ENCODE measurements at regions not wholly inside any gene's neighbourhood (a gene's known extent, or its start where the extent isn't known, plus 50 kb on each side); places are given as distances from the start of the nearest gene placed in this dataset.

DNA sequence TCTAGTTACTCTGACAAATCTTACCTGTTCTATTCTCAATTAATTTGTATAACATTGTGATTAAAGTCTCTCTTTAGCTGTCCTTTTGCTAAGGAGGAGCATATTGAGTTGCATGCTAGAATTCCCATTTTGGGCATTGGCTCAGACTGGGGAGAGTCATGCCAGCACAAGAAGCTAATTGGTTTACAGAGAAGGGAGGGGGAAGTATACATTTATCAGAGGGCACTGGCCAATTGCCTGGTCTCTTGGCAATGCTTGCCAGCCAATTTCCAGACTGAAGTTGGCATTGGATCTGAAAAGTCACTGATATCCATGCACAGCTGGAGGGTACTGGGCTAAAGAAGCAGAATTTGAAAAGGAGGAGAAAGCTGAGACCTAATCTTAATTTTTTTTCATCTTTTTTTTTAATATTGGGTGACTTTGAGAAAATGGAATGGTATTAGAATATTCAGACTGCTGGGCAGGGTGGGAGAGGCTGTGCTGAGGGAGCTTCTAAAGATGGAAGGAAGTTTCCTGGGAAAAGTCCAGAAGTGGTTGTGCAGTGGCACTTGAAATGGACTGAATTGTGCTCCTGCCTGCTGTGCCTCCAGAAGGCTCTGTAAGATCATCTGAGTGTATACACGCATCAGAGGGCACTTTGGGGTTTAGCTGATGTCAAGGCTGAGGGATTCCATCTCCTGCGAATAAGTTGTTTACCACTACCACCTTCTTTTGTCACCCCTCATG is 365.2 kb upstream of the DPH6 start:
- no peaks in the 10 kb centered on the region for H3K36me3 ChIP-seq (ENCODE audit: control insufficient read depth, low read length)

DNA sequence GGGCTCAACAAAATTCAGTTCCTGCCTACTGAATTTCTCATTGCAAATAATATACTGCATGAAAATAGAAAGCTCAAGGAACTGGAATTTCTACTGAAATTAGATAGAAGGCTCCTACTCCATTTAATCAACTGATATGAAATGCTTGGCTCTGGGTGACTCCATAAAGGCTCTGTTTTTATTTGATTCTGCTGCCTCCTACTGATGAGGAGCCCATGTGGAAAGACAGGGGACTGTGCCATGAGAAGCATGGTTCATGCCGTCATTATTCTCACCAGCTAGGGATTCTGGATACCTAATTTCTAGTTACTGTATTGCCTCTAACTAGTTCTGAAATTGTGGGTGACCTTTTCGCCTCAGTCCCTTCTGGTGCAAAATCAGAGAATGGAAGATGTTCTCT is 366.2 kb upstream of the DPH6 start:
- H3K9me3 ChIP-seq (ENCODE audit: control insufficient read depth, insufficient read depth, low read length), result no peaks in the 10 kb centered on the region; the same call in 1 of the 2 replicates
- H4K20me1 ChIP-seq (ENCODE audit: control insufficient read depth, insufficient read depth, low read depth, low read length), result no peaks in the 10 kb centered on the region
- no peaks in the 10 kb centered on the region for H3K4me1 ChIP-seq (ENCODE audit: control insufficient read depth, low read length)
- H3K36me3 ChIP-seq (ENCODE audit: control insufficient read depth, low read length), result no peaks in the 10 kb centered on the region
- H3K27ac ChIP-seq (ENCODE audit: low read depth, low read length), result no peak overlapping the region
- H3K9me2 ChIP-seq (replicated peaks; ENCODE audit: control insufficient read depth, low read length), result no peaks in the 10 kb centered on the region
- no peaks in the 10 kb centered on the region for H3F3A ChIP-seq (ENCODE audit: control insufficient read depth, insufficient read depth)
- TF ChIP-seq EZH2phosphoT487 (IDR thresholded peaks at IDR 0.05; ENCODE audit: borderline replicate concordance, low read length), result no peak
- TF ChIP-seq, protein P1, sequence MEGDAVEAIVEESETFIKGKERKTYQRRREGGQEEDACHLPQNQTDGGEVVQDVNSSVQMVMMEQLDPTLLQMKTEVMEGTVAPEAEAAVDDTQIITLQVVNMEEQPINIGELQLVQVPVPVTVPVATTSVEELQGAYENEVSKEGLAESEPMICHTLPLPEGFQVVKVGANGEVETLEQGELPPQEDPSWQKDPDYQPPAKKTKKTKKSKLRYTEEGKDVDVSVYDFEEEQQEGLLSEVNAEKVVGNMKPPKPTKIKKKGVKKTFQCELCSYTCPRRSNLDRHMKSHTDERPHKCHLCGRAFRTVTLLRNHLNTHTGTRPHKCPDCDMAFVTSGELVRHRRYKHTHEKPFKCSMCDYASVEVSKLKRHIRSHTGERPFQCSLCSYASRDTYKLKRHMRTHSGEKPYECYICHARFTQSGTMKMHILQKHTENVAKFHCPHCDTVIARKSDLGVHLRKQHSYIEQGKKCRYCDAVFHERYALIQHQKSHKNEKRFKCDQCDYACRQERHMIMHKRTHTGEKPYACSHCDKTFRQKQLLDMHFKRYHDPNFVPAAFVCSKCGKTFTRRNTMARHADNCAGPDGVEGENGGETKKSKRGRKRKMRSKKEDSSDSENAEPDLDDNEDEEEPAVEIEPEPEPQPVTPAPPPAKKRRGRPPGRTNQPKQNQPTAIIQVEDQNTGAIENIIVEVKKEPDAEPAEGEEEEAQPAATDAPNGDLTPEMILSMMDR (IDR thresholded peaks at IDR 0.05; ENCODE audit: low read depth, low read length, poor library complexity, severe bottlenecking), result no peak
- no peak overlapping the region for H3K4me3 ChIP-seq (ENCODE audit: low read length)
- no peaks in the 10 kb centered on the region for H3K79me2 ChIP-seq (ENCODE audit: control insufficient read depth, low read length)
- no peak overlapping the region for H3K4me2 ChIP-seq (ENCODE audit: low read length)
- H3K27me3 ChIP-seq (ENCODE audit: control insufficient read depth, low read length), result no peaks in the 10 kb centered on the region

More for the DNA sequence above, 365.2 kb upstream of the DPH6 start:
- Histone ChIP-seq H3K27me3 (ENCODE audit: control insufficient read depth, low read length) (no peaks in the 10 kb centered on the region), H3K4me1 (ENCODE audit: control insufficient read depth, low read length) (no peaks in the 10 kb centered on the region), H3K4me2 (ENCODE audit: low read length) (no peak overlapping the region), H3K4me3 (ENCODE audit: low read length) (no peak overlapping the region), H3K9me3 (ENCODE audit: control insufficient read depth, insufficient read depth, low read length) (no peaks in the 10 kb centered on the region; the same call in 1 of the 2 replicates), H3K79me2 (ENCODE audit: control insufficient read depth, low read length) (no peaks in the 10 kb centered on the region), H4K20me1 (ENCODE audit: control insufficient read depth, insufficient read depth, low read depth, low read length) (no peaks in the 10 kb centered on the region), H3K9me2 (replicated peaks; ENCODE audit: control insufficient read depth, low read length) (no peaks in the 10 kb centered on the region), H3F3A (ENCODE audit: control insufficient read depth, insufficient read depth) (no peaks in the 10 kb centered on the region), H3K27ac (ENCODE audit: low read depth, low read length) (no peak overlapping the region)
- no peak for TF ChIP-seq EZH2phosphoT487 (IDR thresholded peaks at IDR 0.05; ENCODE audit: borderline replicate concordance, low read length)
- TF ChIP-seq, protein P1 (IDR thresholded peaks at IDR 0.05; ENCODE audit: low read depth, low read length, poor library complexity, severe bottlenecking), result no peak

DNA sequence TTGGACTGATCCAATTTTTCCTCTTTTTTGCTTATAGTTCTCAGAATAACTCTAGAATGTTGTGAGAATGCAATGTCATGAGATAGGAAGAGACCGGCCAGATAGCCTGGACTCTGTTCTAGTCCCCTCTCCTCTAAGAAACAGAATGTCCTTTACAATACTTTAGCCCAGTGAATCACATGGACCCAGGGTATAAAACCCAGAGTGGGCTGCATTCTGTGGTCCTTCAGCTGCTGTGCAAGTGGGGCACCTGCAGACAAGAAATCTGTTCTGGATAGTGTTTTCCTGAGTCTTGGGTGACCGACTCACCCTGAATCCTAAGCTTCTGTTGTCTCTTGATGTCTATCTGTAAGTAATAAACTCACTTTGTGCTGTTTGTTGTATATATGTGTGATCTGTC is 368.6 kb upstream of the DPH6 start:
- no peak overlapping the region for H3K4me3 ChIP-seq (ENCODE audit: low read length)
- no peak overlapping the region for H3K4me2 ChIP-seq (ENCODE audit: low read length)
- no peaks in the 10 kb centered on the region; the same call in 1 of the 2 replicates for H3K9me3 ChIP-seq (ENCODE audit: control insufficient read depth, insufficient read depth, low read length)
- H3K79me2 ChIP-seq (ENCODE audit: control insufficient read depth, low read length), result no peaks in the 10 kb centered on the region
- H3K27ac ChIP-seq (ENCODE audit: low read depth, low read length), result no peak overlapping the region
- H3K27me3 ChIP-seq (ENCODE audit: control insufficient read depth, low read length), result no peaks in the 10 kb centered on the region
- no peaks in the 10 kb centered on the region for H3K36me3 ChIP-seq (ENCODE audit: control insufficient read depth, low read length)
- no peaks in the 10 kb centered on the region for H3K9me2 ChIP-seq (replicated peaks; ENCODE audit: control insufficient read depth, low read length)
- TF ChIP-seq EZH2phosphoT487 (IDR thresholded peaks at IDR 0.05; ENCODE audit: borderline replicate concordance, low read length), result no peak
- TF ChIP-seq, protein P1 (IDR thresholded peaks at IDR 0.05; ENCODE audit: low read depth, low read length, poor library complexity, severe bottlenecking), result no peak
- no peaks in the 10 kb centered on the region for H3F3A ChIP-seq (ENCODE audit: control insufficient read depth, insufficient read depth)
- no peaks in the 10 kb centered on the region for H3K4me1 ChIP-seq (ENCODE audit: control insufficient read depth, low read length)
- no peaks in the 10 kb centered on the region for H4K20me1 ChIP-seq (ENCODE audit: control insufficient read depth, insufficient read depth, low read depth, low read length)
